ENCODE measurements at regions not wholly inside any gene's neighbourhood (a gene's known extent, or its start where the extent isn't known, plus 50 kb on each side); places are given as distances from the start of the nearest gene placed in this dataset.

- H3K27ac ChIP-seq (ENCODE audit: low read depth, low read length, poor library complexity, severe bottlenecking) = no peak overlapping the region
- DNase-seq (ENCODE audit: low spot score) = no peak
- no TSS peak for BruUV-seq (replicated peaks)
- intact Hi-C loops (cut with micrococcal nuclease; ENCODE audit: unreplicated experiment) = no loop called here
- no peak overlapping the region for H3K4me3 ChIP-seq (ENCODE audit: low read depth, low read length, poor library complexity, severe bottlenecking)
- no peaks in the 10 kb centered on the region for H3K4me1 ChIP-seq (ENCODE audit: insufficient read depth, low read length, poor library complexity, severe bottlenecking)
- no peaks in the 10 kb centered on the region for H3K9me3 ChIP-seq (ENCODE audit: low read depth, low read length, poor library complexity, severe bottlenecking)
- H3K36me3 ChIP-seq (ENCODE audit: insufficient read depth, low read length, poor library complexity, severe bottlenecking) = no peaks in the 10 kb centered on the region
- POLR2A ChIA-PET (ENCODE audit: low non-redundant PET) = no interaction called here
- no peak for TF ChIP-seq CTCF (conservative IDR thresholded peaks at IDR 0.05; ENCODE audit: low read depth, low read length)
- TF ChIP-seq EZH2 (IDR thresholded peaks at IDR 0.05; ENCODE audit: borderline replicate concordance, low read depth, low read length, poor library complexity, severe bottlenecking) = no peak
- CTCF ChIA-PET = interaction anchor here (0.6 kb wide), 1 partner anchor 753 kb away, joined by 4 read pairs; no protein-coding TSS in a partner anchor
- H3K27me3 ChIP-seq (replicated peaks; ENCODE audit: insufficient read depth, low read depth, low read length, poor library complexity) = no peaks in the 10 kb centered on the region
Observed at GRCh38 chr10:78540355-78541076, 506.9 kb downstream of the RPS24 start.

GRCh38 chr10:78541481-78542140, 507.9 kb downstream of the RPS24 start:
- intact Hi-C loops (cut with micrococcal nuclease; ENCODE audit: unreplicated experiment) = no loop called here
- CTCF ChIA-PET = no interaction called here
- Histone ChIP-seq H3K27me3 (replicated peaks; ENCODE audit: insufficient read depth, low read depth, low read length, poor library complexity) (peaks cover 6% of the 10 kb centered on the region), H3K27ac (ENCODE audit: low read depth, low read length, poor library complexity, severe bottlenecking) (no peak overlapping the region), H3K9me3 (ENCODE audit: low read depth, low read length, poor library complexity, severe bottlenecking) (no peaks in the 10 kb centered on the region), H3K4me3 (ENCODE audit: low read depth, low read length, poor library complexity, severe bottlenecking) (no peak overlapping the region), H3K36me3 (ENCODE audit: insufficient read depth, low read length, poor library complexity, severe bottlenecking) (no peaks in the 10 kb centered on the region), H3K4me1 (ENCODE audit: insufficient read depth, low read length, poor library complexity, severe bottlenecking) (no peaks in the 10 kb centered on the region)
- DNase-seq (ENCODE audit: low spot score) = no peak
- POLR2A ChIA-PET (ENCODE audit: low non-redundant PET) = interaction anchor here (0.5 kb wide), 1 partner anchor 1488 kb away, joined by 5 read pairs; no protein-coding TSS in a partner anchor
- TF ChIP-seq EZH2 (IDR thresholded peaks at IDR 0.05; ENCODE audit: borderline replicate concordance, low read depth, low read length, poor library complexity, severe bottlenecking) (no peak), CTCF (conservative IDR thresholded peaks at IDR 0.05; ENCODE audit: low read depth, low read length) (no peak)
- no TSS peak for BruUV-seq (replicated peaks)

GRCh38 chr10:78542141-78542489, 508.5 kb downstream of the RPS24 start:
- BruUV-seq (replicated peaks) = no TSS peak
- H3K27me3 ChIP-seq (replicated peaks; ENCODE audit: insufficient read depth, low read depth, low read length, poor library complexity) = peaks cover 11% of the 10 kb centered on the region

More at GRCh38 chr10:78542141-78542489, 508.5 kb downstream of the RPS24 start:
- H3K4me1 ChIP-seq (ENCODE audit: insufficient read depth, low read length, poor library complexity, severe bottlenecking) = no peaks in the 10 kb centered on the region
- no peaks in the 10 kb centered on the region for H3K9me3 ChIP-seq (ENCODE audit: low read depth, low read length, poor library complexity, severe bottlenecking)
- intact Hi-C loops (cut with micrococcal nuclease; ENCODE audit: unreplicated experiment) = no loop called here
- CTCF ChIA-PET = no interaction called here
- TF ChIP-seq CTCF (conservative IDR thresholded peaks at IDR 0.05; ENCODE audit: low read depth, low read length) (no peak), EZH2 (IDR thresholded peaks at IDR 0.05; ENCODE audit: borderline replicate concordance, low read depth, low read length, poor library complexity, severe bottlenecking) (no peak)
- DNase-seq (ENCODE audit: low spot score) = no peak
- no peaks in the 10 kb centered on the region for H3K36me3 ChIP-seq (ENCODE audit: insufficient read depth, low read length, poor library complexity, severe bottlenecking)
- H3K4me3 ChIP-seq (ENCODE audit: low read depth, low read length, poor library complexity, severe bottlenecking) = no peak overlapping the region
- H3K27ac ChIP-seq (ENCODE audit: low read depth, low read length, poor library complexity, severe bottlenecking) = no peak overlapping the region
- POLR2A ChIA-PET (ENCODE audit: low non-redundant PET) = no interaction called here
